22Rv1 (cell line): ENCODE measurements at regions not wholly inside any gene's neighbourhood (a gene's known extent, or its start where the extent isn't known, plus 50 kb on each side); places are given as distances from the start of the nearest gene placed in this dataset.
"Not testable (repeated sequence)": the region's sequence is repeated elsewhere in the genome, so short reads cannot be mapped to it uniquely, and the experiment has no call there.

ENCODE experiments used
- H3K27ac ChIP-seq: fragments of 450-650 bp; 2 replicates; pipeline ENCODE4 v1.5.1; 2017
- CTCF ChIP-seq: fragments of 450-650 bp; IDR thresholded peaks from 2 replicates; pipeline ENCODE4 v1.5.1; 2017; ENCODE audit warnings: mild to moderate bottlenecking
- ZFX ChIP-seq: fragments of 450-650 bp; IDR thresholded peaks from 2 replicates; pipeline ENCODE4 v1.6.1; 2017; ENCODE audit warnings: antibody characterized with exemption, borderline replicate concordance

- no peak overlapping the region for H3K27ac ChIP-seq
- no peak for TF ChIP-seq ZFX
These were observed 483.1 kb upstream of the PIK3R1 start for GRCh38 chr5:67732471-67732870.

- no peak for TF ChIP-seq CTCF
- no peak for TF ChIP-seq ZFX
- H3K27ac ChIP-seq, result no peak overlapping the region
These were observed 483.7 kb upstream of the PIK3R1 start for GRCh38 chr5:67731886-67732285.

- no peak overlapping the region for H3K27ac ChIP-seq
- TF ChIP-seq ZFX (no peak), CTCF (no peak)
These were observed 484.6 kb upstream of the PIK3R1 start for GRCh38 chr5:67730917-67731474.

DNA sequence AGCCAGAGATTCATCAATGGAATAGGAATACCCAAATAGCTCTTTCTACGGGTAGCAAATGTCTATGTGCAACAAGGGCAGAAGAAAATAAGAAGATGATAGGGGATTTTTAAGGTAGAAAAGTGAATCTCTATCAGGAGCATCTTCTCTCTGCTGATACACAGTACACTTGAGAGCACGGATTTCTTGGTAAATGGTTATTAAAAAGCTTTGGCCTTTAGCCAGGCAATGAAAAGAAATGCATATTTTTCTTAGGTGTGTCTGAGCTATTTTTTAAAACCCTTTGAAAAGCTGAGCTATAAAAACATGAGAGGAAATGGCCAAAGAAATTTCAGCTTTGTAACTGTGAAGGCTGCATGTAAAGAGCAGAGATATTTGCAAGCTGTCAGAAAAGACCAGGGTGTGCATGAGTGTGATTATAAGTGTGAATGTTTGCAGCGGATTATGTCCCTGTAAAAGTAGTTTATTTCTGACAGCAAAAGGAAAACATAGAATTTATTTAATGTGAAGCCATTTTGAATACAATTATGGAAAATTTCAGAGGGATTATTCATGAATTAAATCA, 487.1 kb upstream of the PIK3R1 start:
- H3K27ac ChIP-seq, result no peak overlapping the region
- TF ChIP-seq CTCF, result no peak
- no peak for TF ChIP-seq ZFX

DNA sequence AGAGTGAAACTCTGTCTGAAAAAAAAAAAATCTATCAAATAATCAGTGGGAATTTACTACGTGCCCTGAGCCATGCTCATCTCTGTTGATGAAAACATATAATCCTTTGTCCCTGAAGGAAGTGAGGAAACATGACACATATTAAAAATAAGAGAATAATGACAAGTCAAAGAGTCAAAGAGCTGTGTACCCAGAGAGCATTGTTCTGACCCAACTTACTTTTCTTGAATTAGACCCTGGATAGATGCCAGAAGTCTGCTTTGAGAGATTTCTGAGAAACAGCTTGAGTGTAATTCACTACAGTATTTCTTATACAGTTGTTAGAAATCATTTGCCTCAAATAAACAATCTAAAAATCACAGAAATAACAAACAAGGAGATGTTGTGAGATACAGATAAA, 490.0 kb upstream of the PIK3R1 start:
- no peak overlapping the region for H3K27ac ChIP-seq
- TF ChIP-seq CTCF (no peak), ZFX (no peak)

DNA sequence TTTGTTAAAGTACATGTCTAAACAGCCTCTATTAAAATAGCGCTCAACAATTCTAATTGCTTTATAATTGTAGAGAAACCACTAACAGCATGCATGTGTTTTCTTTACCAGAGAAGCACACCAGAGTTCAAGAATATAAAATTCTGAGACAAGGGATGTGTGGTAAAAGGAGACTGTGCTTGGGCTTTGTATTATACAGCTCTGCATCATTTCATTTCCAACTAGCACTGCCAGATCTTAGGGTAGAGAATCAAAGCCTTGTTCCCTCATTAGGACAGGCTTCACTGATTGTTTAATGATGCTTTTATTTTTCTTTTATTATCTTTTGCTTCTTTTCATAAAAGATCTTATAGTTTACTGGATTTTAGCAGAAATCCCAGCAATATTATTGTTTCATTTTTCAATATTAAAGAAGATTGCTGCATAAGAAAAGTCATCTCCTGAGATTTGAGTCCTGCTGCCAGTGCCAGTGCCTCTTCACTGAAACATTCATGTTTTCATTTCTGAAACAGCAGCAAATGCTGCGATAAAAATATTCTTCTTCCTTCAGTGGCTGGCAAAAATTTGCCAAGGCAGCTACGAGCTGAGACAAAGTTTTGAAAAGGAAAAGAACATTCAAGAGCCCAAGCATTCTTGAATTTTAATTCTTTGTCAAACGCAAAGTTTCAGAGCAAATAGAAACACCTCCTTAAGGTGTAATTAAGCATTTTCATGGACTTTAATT, 491.0 kb upstream of the PIK3R1 start:
- no peak for TF ChIP-seq ZFX
- no peak for TF ChIP-seq CTCF
- H3K27ac ChIP-seq, result no peak overlapping the region

- no peak for TF ChIP-seq ZFX
- H3K27ac ChIP-seq, result no peak overlapping the region
These were observed 491.7 kb upstream of the PIK3R1 start for GRCh38 chr5:67723873-67724272.

GRCh38 chr5:67722582-67722981, 493.0 kb upstream of the PIK3R1 start:
- H3K27ac ChIP-seq, result not testable (repeated sequence)

- no peak overlapping the region for H3K27ac ChIP-seq
- TF ChIP-seq ZFX, result no peak
- no peak for TF ChIP-seq CTCF
These were observed 495.3 kb upstream of the PIK3R1 start for GRCh38 chr5:67720162-67720772.
